ENCODE measurements at regions not wholly inside any gene's neighbourhood (a gene's known extent, or its start where the extent isn't known, plus 50 kb on each side); places are given as distances from the start of the nearest gene placed in this dataset.

DNA sequence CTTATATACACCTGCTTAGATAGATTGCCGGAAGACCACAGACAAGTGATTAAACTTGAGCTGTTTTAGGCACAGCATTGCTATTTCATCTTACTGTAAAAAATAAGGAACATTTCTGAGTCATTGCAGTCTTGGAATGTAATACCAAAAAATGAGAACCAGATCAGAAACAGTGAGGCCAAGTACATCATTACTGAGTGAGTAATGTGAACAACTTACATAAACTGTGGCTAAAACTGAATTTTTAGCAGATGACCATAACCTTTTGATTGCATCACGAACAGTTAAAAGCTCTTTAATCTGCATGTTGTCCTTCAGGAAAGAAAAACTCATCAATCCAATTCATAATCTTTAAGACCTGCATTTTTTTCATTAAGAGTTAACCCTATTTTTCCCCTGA is 157.1 kb upstream of the FGF10 start:
- Mint-ChIP-seq H3K27ac (no peak overlapping the region), H3K36me3 (ENCODE audit: low read depth) (no peaks in the 10 kb centered on the region), H3K27me3 (ENCODE audit: insufficient read depth) (no peaks in the 10 kb centered on the region), H3K9me3 (no peaks in the 10 kb centered on the region), H3K4me3 (no peak overlapping the region), H3K4me1 (no peaks in the 10 kb centered on the region)
- no peak for DNase-seq
- WGBS, 2 experiments (ENCODE audit: insufficient coverage in 1 of 2, insufficient read length in 1 of 2), result 93 to 100% methylated on average over 1 to 2 of the region's 2 CpGs
- H3K36me3 ChIP-seq (ENCODE audit: control insufficient read depth, insufficient read depth, low read length), result no peaks in the 10 kb centered on the region
- H3K4me3 ChIP-seq (ENCODE audit: low read length), result no peak overlapping the region
- TF ChIP-seq, protein P1, sequence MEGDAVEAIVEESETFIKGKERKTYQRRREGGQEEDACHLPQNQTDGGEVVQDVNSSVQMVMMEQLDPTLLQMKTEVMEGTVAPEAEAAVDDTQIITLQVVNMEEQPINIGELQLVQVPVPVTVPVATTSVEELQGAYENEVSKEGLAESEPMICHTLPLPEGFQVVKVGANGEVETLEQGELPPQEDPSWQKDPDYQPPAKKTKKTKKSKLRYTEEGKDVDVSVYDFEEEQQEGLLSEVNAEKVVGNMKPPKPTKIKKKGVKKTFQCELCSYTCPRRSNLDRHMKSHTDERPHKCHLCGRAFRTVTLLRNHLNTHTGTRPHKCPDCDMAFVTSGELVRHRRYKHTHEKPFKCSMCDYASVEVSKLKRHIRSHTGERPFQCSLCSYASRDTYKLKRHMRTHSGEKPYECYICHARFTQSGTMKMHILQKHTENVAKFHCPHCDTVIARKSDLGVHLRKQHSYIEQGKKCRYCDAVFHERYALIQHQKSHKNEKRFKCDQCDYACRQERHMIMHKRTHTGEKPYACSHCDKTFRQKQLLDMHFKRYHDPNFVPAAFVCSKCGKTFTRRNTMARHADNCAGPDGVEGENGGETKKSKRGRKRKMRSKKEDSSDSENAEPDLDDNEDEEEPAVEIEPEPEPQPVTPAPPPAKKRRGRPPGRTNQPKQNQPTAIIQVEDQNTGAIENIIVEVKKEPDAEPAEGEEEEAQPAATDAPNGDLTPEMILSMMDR (conservative IDR thresholded peaks at IDR 0.05), result no peak
- H3K27ac ChIP-seq (ENCODE audit: low read depth, low read length), result no peak overlapping the region
- no peak overlapping the region for H3K9ac ChIP-seq (ENCODE audit: extremely low read depth, low read length, poor library complexity, severe bottlenecking)
- no peaks in the 10 kb centered on the region for H3K9me3 ChIP-seq (ENCODE audit: control insufficient read depth, low read length)
- no peaks in the 10 kb centered on the region for H3K27me3 ChIP-seq (ENCODE audit: control insufficient read depth, insufficient read depth, low read length, poor library complexity, severe bottlenecking)
- H3K4me1 ChIP-seq (ENCODE audit: control insufficient read depth, insufficient read depth, low read length), result no peaks in the 10 kb centered on the region

DNA sequence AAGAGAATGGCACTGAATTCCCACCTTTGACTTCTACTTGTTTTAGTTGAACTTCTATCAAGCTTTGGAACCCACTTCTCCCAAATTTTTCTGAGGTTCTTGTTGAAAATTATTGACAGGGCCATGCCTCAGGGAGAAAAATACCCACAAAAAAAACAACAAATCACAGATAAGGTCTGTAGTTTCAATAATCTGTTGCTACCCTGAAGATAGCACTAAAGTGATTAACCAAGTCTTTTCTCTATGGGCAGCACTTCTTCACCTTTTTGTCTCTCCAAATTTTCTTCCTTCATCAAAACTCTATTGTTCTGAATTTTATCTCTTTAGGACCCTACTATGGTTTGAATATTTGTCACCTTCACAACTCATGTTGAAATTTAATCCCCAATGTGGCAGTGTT is 154.3 kb upstream of the FGF10 start:
- no peaks in the 10 kb centered on the region for H3K36me3 ChIP-seq (ENCODE audit: control insufficient read depth, insufficient read depth, low read length)
- no peaks in the 10 kb centered on the region for H3K4me1 ChIP-seq (ENCODE audit: control insufficient read depth, insufficient read depth, low read length)
- Mint-ChIP-seq H3K4me1 (no peaks in the 10 kb centered on the region), H3K27ac (no peak overlapping the region), H3K36me3 (ENCODE audit: low read depth) (no peaks in the 10 kb centered on the region), H3K27me3 (ENCODE audit: insufficient read depth) (no peaks in the 10 kb centered on the region), H3K4me3 (no peak overlapping the region), H3K9me3 (no peaks in the 10 kb centered on the region)
- no peak overlapping the region for H3K27ac ChIP-seq (ENCODE audit: low read depth, low read length)
- no peak for DNase-seq
- H3K9me3 ChIP-seq (ENCODE audit: control insufficient read depth, low read length), result no peaks in the 10 kb centered on the region
- H3K9ac ChIP-seq (ENCODE audit: extremely low read depth, low read length, poor library complexity, severe bottlenecking), result no peak overlapping the region
- TF ChIP-seq, protein P1 (conservative IDR thresholded peaks at IDR 0.05), result no peak
- no peak overlapping the region for H3K4me3 ChIP-seq (ENCODE audit: low read length)
- no peaks in the 10 kb centered on the region for H3K27me3 ChIP-seq (ENCODE audit: control insufficient read depth, insufficient read depth, low read length, poor library complexity, severe bottlenecking)

DNA sequence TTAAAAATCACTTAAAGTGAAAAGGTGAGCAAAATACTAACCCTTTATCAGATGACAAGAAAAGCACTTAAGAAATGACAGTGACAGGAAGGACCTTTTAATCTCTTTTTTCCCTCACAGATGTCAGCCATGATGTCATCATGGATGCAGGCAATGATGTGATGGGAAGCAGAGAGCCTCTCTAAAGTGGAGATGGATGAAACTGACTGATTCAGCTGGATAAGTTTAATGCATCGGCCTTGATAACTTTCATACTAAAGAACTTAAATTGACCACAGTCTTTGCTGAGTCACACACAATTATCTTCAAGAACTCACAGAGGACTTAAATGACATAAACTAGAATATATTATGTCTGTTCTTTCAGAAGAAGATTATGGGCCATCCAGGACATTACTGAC is 153.2 kb upstream of the FGF10 start:
- no peaks in the 10 kb centered on the region for H3K36me3 ChIP-seq (ENCODE audit: control insufficient read depth, insufficient read depth, low read length)
- no peaks in the 10 kb centered on the region for H3K9me3 ChIP-seq (ENCODE audit: control insufficient read depth, low read length)
- H3K27me3 ChIP-seq (ENCODE audit: control insufficient read depth, insufficient read depth, low read length, poor library complexity, severe bottlenecking), result no peaks in the 10 kb centered on the region
- no peak overlapping the region for H3K9ac ChIP-seq (ENCODE audit: extremely low read depth, low read length, poor library complexity, severe bottlenecking)
- H3K9me3 Mint-ChIP-seq, result no peaks in the 10 kb centered on the region
- 92% methylated on average over 1 of the region's 1 CpG; no CpG with 5 or more reads in 1 of the 2 experiments for WGBS, 2 experiments (ENCODE audit: insufficient coverage in 1 of 2, insufficient read length in 1 of 2)
- H3K27ac ChIP-seq (ENCODE audit: low read depth, low read length), result no peak overlapping the region
- no peaks in the 10 kb centered on the region for H3K4me1 ChIP-seq (ENCODE audit: control insufficient read depth, insufficient read depth, low read length)
- no peak overlapping the region for H3K4me3 ChIP-seq (ENCODE audit: low read length)
- TF ChIP-seq, protein P1 (conservative IDR thresholded peaks at IDR 0.05), result no peak
- no peaks in the 10 kb centered on the region for H3K27me3 Mint-ChIP-seq (ENCODE audit: insufficient read depth)
- DNase-seq, result no peak
- no peak overlapping the region for H3K4me3 Mint-ChIP-seq
- H3K27ac Mint-ChIP-seq, result no peak overlapping the region
- H3K4me1 Mint-ChIP-seq, result no peaks in the 10 kb centered on the region
- H3K36me3 Mint-ChIP-seq (ENCODE audit: low read depth), result no peaks in the 10 kb centered on the region
